ENCODE measurements at regions not wholly inside any gene's neighbourhood (a gene's known extent, or its start where the extent isn't known, plus 50 kb on each side); places are given as distances from the start of the nearest gene placed in this dataset.

DNA sequence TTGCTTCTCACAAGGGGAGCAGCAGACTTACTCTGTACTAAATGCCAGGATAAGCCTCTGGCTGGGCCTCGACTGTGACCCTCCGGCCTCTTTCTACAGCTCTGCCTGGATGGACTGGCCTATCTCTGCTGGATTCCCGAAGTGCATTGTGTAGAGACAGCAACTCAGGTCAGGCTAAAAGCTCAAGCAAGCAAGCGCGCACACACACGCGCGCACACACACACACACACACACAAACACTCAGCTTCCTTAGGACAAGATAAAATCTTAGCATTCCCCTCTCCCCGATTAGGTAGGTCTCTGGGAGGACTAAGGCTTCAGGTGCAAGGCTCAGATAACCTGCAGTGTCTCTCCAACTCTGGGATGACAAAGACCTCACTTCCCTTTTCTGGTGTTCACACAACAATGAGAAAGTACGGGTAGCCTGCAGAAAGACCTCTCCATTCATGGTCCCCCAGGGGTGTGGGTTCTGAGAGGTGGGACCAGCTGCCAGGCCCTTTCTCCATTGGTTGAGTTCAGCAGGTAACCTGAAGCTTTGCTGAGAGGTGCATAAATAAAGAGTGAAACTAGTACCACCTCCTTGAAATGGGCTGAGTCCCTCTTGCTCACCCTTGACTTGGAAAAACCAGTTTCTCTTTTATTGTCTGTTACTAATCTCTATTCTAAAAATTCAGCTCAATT lies 155.1 kb upstream of the CAMK1G start:
- no peak for FAIRE-seq
- intact Hi-C loops (cut with DNase I), result no loop called here
- Histone ChIP-seq H3K27ac (no peak overlapping the region), H3K36me3 (no peaks in the 10 kb centered on the region), H3K9me3 (no peaks in the 10 kb centered on the region), H3K27me3 (no peaks in the 10 kb centered on the region), H3K4me1 (no peaks in the 10 kb centered on the region), H3K4me3 (no peak overlapping the region)
- peak in 1 of 4 donors; percentile 41 for ATAC-seq
- no peak for DNase-seq
- WGBS, 2 donors, result 73 to 82% methylated on average over 10 of the region's 10 CpGs
- TF ChIP-seq, protein P1, sequence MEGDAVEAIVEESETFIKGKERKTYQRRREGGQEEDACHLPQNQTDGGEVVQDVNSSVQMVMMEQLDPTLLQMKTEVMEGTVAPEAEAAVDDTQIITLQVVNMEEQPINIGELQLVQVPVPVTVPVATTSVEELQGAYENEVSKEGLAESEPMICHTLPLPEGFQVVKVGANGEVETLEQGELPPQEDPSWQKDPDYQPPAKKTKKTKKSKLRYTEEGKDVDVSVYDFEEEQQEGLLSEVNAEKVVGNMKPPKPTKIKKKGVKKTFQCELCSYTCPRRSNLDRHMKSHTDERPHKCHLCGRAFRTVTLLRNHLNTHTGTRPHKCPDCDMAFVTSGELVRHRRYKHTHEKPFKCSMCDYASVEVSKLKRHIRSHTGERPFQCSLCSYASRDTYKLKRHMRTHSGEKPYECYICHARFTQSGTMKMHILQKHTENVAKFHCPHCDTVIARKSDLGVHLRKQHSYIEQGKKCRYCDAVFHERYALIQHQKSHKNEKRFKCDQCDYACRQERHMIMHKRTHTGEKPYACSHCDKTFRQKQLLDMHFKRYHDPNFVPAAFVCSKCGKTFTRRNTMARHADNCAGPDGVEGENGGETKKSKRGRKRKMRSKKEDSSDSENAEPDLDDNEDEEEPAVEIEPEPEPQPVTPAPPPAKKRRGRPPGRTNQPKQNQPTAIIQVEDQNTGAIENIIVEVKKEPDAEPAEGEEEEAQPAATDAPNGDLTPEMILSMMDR (IDR thresholded peaks at IDR 0.05), result no peak

DNA sequence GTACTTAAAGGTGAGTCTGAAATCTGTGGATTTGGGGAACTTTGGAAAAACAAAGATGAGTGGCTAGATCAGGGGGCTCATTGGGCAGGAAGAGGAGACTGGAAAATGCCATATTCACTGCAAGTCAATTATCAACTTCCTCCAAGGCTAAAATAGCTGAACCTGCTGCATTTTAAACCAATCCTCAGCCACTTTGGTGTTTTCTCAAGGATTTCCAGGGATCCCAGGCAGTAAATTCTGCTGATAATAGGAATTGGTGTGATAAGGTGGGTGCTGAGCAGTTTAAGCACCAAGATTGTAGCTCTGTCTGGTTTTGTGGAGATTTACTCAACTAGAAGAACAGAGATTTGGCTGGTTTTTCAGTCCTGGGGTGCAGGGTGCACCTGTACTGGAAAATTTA lies 153.9 kb upstream of the CAMK1G start:
- no peaks in the 10 kb centered on the region for H3K36me3 ChIP-seq
- intact Hi-C loops (cut with DNase I), result no loop called here
- FAIRE-seq (no peak), ATAC-seq (no peak), DNase-seq (no peak)
- no peak overlapping the region for H3K27ac ChIP-seq
- TF ChIP-seq, protein P1 (IDR thresholded peaks at IDR 0.05), result no peak
- no peak overlapping the region for H3K4me3 ChIP-seq
- no peaks in the 10 kb centered on the region for H3K9me3 ChIP-seq
- H3K4me1 ChIP-seq, result no peaks in the 10 kb centered on the region
- H3K27me3 ChIP-seq, result no peaks in the 10 kb centered on the region

DNA sequence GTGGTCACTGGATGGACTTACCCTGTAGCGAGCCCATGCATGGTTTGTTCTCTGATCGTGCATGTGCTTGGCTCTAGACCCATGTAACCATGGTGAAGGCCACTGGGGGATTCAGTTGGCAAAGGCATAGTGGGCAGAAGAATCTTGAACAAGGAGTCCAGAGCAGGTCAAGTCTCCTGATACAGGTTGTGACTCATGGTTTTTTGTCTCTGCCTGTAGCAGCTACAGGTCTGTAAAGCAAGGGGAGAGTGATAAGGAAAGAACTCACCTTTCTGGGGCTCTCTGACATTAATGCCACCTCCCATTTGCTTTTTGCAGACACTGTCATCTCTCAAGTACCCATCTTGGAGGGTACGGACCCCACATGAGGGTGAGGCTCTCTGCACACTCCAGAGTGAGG lies 153.4 kb upstream of the CAMK1G start:
- H3K4me1 ChIP-seq, result no peaks in the 10 kb centered on the region
- FAIRE-seq, result no peak
- no peaks in the 10 kb centered on the region for H3K36me3 ChIP-seq
- H3K9me3 ChIP-seq, result no peaks in the 10 kb centered on the region
- ATAC-seq, result no peak
- H3K27ac ChIP-seq, result no peak overlapping the region
- intact Hi-C loops (cut with DNase I), result no loop called here
- no peak for DNase-seq
- no peak overlapping the region for H3K4me3 ChIP-seq
- H3K27me3 ChIP-seq, result no peaks in the 10 kb centered on the region
- 84 to 87% methylated on average over 3 of the region's 3 CpGs for WGBS, 2 donors
- TF ChIP-seq, protein P1 (IDR thresholded peaks at IDR 0.05), result no peak

DNA sequence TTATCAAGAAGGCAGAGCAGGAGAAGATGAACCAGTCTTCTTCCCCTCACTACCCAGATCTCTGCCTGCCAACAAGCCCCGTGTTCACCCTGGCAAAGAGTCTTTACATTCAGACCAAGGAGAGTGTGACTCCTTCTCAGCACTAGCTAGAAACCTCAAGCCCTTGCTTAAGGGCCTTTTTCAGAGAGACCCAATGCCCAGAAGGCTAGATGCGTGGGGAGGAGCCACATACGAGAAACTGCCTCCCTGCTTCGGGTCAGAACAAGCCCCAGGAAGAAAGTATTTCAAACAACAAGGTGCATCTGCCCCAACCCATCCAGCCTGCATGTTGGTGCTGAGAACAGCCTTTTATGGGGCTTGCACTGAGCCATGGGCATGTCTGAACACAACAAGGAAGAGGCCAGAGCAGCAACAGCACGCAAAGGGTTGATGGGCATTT lies 152.7 kb upstream of the CAMK1G start:
- ATAC-seq (no peak), FAIRE-seq (no peak), DNase-seq (no peak)
- H3K9me3 ChIP-seq, result no peaks in the 10 kb centered on the region
- TF ChIP-seq, protein P1 (IDR thresholded peaks at IDR 0.05), result no peak
- no peaks in the 10 kb centered on the region for H3K4me1 ChIP-seq
- no peaks in the 10 kb centered on the region for H3K36me3 ChIP-seq
- H3K27ac ChIP-seq, result no peak overlapping the region
- no peaks in the 10 kb centered on the region for H3K27me3 ChIP-seq
- intact Hi-C loops (cut with DNase I), result no loop called here
- H3K4me3 ChIP-seq, result no peak overlapping the region
- WGBS, 2 donors, result 89 to 90% methylated on average over 5 of the region's 5 CpGs

DNA sequence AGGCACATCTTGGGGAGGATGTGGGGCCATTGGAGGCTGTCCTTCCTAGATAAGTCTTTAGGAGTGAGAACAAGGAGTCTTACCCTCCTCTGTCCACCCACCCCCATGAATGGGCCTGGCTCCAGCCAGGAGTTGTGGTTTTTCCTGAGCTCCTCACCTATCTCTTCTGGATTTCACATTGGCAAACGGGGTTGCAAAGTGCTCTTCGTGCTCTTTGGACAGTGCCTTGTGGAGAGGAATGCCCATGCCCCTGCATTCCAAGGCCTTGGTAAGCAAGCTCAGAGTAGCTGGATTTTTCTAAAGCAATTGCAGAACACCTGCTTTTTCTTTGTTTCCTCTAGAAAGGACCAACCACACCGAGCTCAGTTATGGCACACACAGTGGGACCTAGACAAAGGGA lies 152.1 kb upstream of the CAMK1G start:
- Histone ChIP-seq H3K36me3 (no peaks in the 10 kb centered on the region), H3K27ac (no peak overlapping the region), H3K4me3 (no peak overlapping the region), H3K27me3 (no peaks in the 10 kb centered on the region), H3K9me3 (no peaks in the 10 kb centered on the region), H3K4me1 (no peaks in the 10 kb centered on the region)
- DNase-seq, result no peak
- ATAC-seq, result no peak
- intact Hi-C loops (cut with DNase I), result no loop called here
- TF ChIP-seq, protein P1 (IDR thresholded peaks at IDR 0.05), result no peak
- 86 to 87% methylated on average over 3 of the region's 3 CpGs for WGBS, 2 donors
- no peak for FAIRE-seq
